ENCODE measurements at regions not wholly inside any gene's neighbourhood (a gene's known extent, or its start where the extent isn't known, plus 50 kb on each side); places are given as distances from the start of the nearest gene placed in this dataset.

GRCh38 chr12:46439793-46440511 lies 67.4 kb upstream of the SLC38A2 start:
- TF ChIP-seq JUN (IDR thresholded peaks at IDR 0.05; ENCODE audit: borderline replicate concordance, insufficient read depth, insufficient read length, low read depth) (no peak), MAX (IDR thresholded peaks at IDR 0.05; ENCODE audit: insufficient read depth, insufficient read length) (no peak), GATA2 (IDR thresholded peaks at IDR 0.05; ENCODE audit: insufficient read depth, insufficient read length, low read depth, low read length) (no peak), MYC (IDR thresholded peaks at IDR 0.05; ENCODE audit: low read depth, low read length) (no peak), POLR2A (IDR thresholded peaks at IDR 0.05; ENCODE audit: low read depth, low read length) (no peak)
- TF ChIP-seq, protein P1, sequence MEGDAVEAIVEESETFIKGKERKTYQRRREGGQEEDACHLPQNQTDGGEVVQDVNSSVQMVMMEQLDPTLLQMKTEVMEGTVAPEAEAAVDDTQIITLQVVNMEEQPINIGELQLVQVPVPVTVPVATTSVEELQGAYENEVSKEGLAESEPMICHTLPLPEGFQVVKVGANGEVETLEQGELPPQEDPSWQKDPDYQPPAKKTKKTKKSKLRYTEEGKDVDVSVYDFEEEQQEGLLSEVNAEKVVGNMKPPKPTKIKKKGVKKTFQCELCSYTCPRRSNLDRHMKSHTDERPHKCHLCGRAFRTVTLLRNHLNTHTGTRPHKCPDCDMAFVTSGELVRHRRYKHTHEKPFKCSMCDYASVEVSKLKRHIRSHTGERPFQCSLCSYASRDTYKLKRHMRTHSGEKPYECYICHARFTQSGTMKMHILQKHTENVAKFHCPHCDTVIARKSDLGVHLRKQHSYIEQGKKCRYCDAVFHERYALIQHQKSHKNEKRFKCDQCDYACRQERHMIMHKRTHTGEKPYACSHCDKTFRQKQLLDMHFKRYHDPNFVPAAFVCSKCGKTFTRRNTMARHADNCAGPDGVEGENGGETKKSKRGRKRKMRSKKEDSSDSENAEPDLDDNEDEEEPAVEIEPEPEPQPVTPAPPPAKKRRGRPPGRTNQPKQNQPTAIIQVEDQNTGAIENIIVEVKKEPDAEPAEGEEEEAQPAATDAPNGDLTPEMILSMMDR (IDR thresholded peaks at IDR 0.05; ENCODE audit: extremely low read depth in 1 of 2, insufficient read depth in 1 of 2, low read depth in 1 of 2, low read length in 2 of 2) = no peak

Data from endothelial cell of umbilical vein (primary cell).